ENCODE measurements at regions not wholly inside any gene's neighbourhood (a gene's known extent, or its start where the extent isn't known, plus 50 kb on each side); places are given as distances from the start of the nearest gene placed in this dataset.

DNA sequence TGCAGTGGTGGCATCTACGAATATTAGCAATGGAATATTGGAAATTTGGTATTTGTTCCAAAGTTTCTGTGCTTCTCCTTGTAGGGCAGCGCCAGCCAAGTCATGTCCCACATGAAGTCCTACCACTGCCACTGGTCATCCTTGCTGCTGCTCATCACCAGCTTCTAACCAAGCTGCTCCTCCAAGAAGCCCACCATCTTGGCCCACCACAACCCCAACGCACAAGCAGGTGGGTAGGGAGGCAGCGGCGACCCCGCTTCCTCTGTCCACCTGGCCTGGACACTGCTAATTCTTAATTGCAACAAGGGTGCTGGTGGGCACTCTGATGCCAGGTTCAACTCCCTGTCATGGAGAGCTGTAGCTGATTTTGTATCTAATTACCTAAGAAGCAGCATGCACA lies 291.2 kb upstream of the LYPLAL1 start:
- TF ChIP-seq, protein P1, sequence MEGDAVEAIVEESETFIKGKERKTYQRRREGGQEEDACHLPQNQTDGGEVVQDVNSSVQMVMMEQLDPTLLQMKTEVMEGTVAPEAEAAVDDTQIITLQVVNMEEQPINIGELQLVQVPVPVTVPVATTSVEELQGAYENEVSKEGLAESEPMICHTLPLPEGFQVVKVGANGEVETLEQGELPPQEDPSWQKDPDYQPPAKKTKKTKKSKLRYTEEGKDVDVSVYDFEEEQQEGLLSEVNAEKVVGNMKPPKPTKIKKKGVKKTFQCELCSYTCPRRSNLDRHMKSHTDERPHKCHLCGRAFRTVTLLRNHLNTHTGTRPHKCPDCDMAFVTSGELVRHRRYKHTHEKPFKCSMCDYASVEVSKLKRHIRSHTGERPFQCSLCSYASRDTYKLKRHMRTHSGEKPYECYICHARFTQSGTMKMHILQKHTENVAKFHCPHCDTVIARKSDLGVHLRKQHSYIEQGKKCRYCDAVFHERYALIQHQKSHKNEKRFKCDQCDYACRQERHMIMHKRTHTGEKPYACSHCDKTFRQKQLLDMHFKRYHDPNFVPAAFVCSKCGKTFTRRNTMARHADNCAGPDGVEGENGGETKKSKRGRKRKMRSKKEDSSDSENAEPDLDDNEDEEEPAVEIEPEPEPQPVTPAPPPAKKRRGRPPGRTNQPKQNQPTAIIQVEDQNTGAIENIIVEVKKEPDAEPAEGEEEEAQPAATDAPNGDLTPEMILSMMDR (conservative IDR thresholded peaks at IDR 0.05; ENCODE audit: low read depth, low read length) = no peak
- no peak for TF ChIP-seq EZH2 (IDR thresholded peaks at IDR 0.05; ENCODE audit: low read length, unreplicated experiment)
- no peak for TF ChIP-seq EZH2phosphoT487 (IDR thresholded peaks at IDR 0.05; ENCODE audit: borderline replicate concordance, low read length)
